ENCODE measurements at regions not wholly inside any gene's neighbourhood (a gene's known extent, or its start where the extent isn't known, plus 50 kb on each side); places are given as distances from the start of the nearest gene placed in this dataset.
"Not testable (repeated sequence)": the region's sequence is repeated elsewhere in the genome, so short reads cannot be mapped to it uniquely, and the experiment has no call there.

DNA sequence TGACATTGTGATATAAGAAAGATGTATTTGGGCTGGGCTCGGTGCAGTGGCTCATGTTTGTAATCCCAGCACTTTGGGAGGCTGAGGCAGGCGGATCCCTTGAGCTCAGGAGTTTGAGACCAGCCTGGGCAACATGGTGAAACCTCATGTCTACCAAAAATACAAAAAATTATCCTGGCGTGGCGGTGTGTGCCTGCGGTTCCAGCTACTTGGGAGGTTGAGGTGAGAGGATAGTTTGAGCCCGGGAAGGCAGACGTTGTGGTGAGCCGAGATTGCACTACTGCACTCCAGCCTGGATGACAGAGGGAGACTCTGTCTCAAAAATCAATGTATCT is 201.9 kb downstream of the SEC14L1 start:
- TF ChIP-seq EZH2 (IDR thresholded peaks at IDR 0.05; ENCODE audit: low read length, missing control alignments), result not testable (repeated sequence)
- TF ChIP-seq, protein P1, sequence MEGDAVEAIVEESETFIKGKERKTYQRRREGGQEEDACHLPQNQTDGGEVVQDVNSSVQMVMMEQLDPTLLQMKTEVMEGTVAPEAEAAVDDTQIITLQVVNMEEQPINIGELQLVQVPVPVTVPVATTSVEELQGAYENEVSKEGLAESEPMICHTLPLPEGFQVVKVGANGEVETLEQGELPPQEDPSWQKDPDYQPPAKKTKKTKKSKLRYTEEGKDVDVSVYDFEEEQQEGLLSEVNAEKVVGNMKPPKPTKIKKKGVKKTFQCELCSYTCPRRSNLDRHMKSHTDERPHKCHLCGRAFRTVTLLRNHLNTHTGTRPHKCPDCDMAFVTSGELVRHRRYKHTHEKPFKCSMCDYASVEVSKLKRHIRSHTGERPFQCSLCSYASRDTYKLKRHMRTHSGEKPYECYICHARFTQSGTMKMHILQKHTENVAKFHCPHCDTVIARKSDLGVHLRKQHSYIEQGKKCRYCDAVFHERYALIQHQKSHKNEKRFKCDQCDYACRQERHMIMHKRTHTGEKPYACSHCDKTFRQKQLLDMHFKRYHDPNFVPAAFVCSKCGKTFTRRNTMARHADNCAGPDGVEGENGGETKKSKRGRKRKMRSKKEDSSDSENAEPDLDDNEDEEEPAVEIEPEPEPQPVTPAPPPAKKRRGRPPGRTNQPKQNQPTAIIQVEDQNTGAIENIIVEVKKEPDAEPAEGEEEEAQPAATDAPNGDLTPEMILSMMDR (conservative IDR thresholded peaks at IDR 0.05 in 1 of 2, IDR thresholded peaks at IDR 0.05 in 1 of 2; ENCODE audit: low read depth in 1 of 2, low read length in 2 of 2), result not testable (repeated sequence)
